Progenitor cell of endocrine pancreas (in vitro differentiated cells): ENCODE measurements at regions not wholly inside any gene's neighbourhood (a gene's known extent, or its start where the extent isn't known, plus 50 kb on each side); places are given as distances from the start of the nearest gene placed in this dataset.

Experiments
- DNase-seq: peaks from one replicate; pipeline ENCODE4 v3.0.0; 2021; ENCODE audit warnings: low spot score; ENCODE audit not compliant: unreplicated experiment
- H3K27ac Mint-ChIP-seq: 2 replicates; pipeline ENCODE4 v1.8.0; 2021; ENCODE audit warnings: mild to moderate bottlenecking, moderate library complexity, mixed read lengths
- H3K27me3 Mint-ChIP-seq: 2 replicates; pipeline ENCODE4 v1.8.0; 2021; ENCODE audit warnings: mixed read lengths
- H3K36me3 Mint-ChIP-seq: 2 replicates; pipeline ENCODE4 v1.8.0; 2022; ENCODE audit warnings: mixed read lengths; ENCODE audit not compliant: insufficient read depth
- H3K4me1 Mint-ChIP-seq: 2 replicates; pipeline ENCODE4 v1.8.0; 2021; ENCODE audit warnings: low read depth, mixed read lengths
- H3K4me3 Mint-ChIP-seq: 2 replicates; pipeline ENCODE4 v1.8.0; 2021; ENCODE audit warnings: low read depth, mild to moderate bottlenecking, moderate library complexity, mixed read lengths
- H3K9me3 Mint-ChIP-seq: 2 replicates; pipeline ENCODE4 v1.8.0; 2021; ENCODE audit warnings: low read depth, mixed read lengths
- CTCF ChIP-seq: fragments of 200-600 bp; sonication (generic); IDR thresholded peaks from one replicate; pipeline ENCODE4 v1.5.0; 2021; ENCODE audit warnings: antibody characterized with exemption, mild to moderate bottlenecking; ENCODE audit not compliant: unreplicated experiment

- Mint-ChIP-seq H3K9me3 (peaks cover 3% of the 10 kb centered on the region), H3K27me3 (peaks cover 16% of the 10 kb centered on the region), H3K4me1 (peaks cover 12% of the 10 kb centered on the region), H3K27ac (peak overlapping the region; percentile 69), H3K36me3 (no peaks in the 10 kb centered on the region), H3K4me3 (no peak overlapping the region)
- no peak for TF ChIP-seq CTCF
- DNase-seq, result no peak
These were observed 198.2 kb upstream of the CDH4 start for GRCh38 chr20:61053889-61054288.

- H3K36me3 Mint-ChIP-seq, result no peaks in the 10 kb centered on the region
- no peak overlapping the region for H3K27ac Mint-ChIP-seq
- peaks cover 18% of the 10 kb centered on the region for H3K27me3 Mint-ChIP-seq
- no peak for TF ChIP-seq CTCF
- no peak overlapping the region for H3K4me3 Mint-ChIP-seq
- peaks cover 3% of the 10 kb centered on the region for H3K9me3 Mint-ChIP-seq
- peaks cover 12% of the 10 kb centered on the region for H3K4me1 Mint-ChIP-seq
- DNase-seq, result no peak
These were observed 197.7 kb upstream of the CDH4 start for GRCh38 chr20:61054411-61054810.

GRCh38 chr20:61055180-61056010 is 196.7 kb upstream of the CDH4 start:
- H3K27me3 Mint-ChIP-seq, result peaks cover 21% of the 10 kb centered on the region
- peaks cover 3% of the 10 kb centered on the region for H3K9me3 Mint-ChIP-seq
- no peaks in the 10 kb centered on the region for H3K36me3 Mint-ChIP-seq
- peaks cover 12% of the 10 kb centered on the region for H3K4me1 Mint-ChIP-seq
- DNase-seq, result no peak
- H3K4me3 Mint-ChIP-seq, result no peak overlapping the region
- TF ChIP-seq CTCF, result no peak
- H3K27ac Mint-ChIP-seq, result peak overlapping the region; percentile 41

- H3K36me3 Mint-ChIP-seq, result no peaks in the 10 kb centered on the region
- peaks cover 12% of the 10 kb centered on the region for H3K4me1 Mint-ChIP-seq
- H3K9me3 Mint-ChIP-seq, result peaks cover 3% of the 10 kb centered on the region
- no peak for DNase-seq
- peak overlapping the region; percentile 41 for H3K27ac Mint-ChIP-seq
- no peak overlapping the region for H3K4me3 Mint-ChIP-seq
- H3K27me3 Mint-ChIP-seq, result peaks cover 27% of the 10 kb centered on the region
- TF ChIP-seq CTCF, result no peak
These were observed 195.9 kb upstream of the CDH4 start for GRCh38 chr20:61056116-61056515.

GRCh38 chr20:61056627-61057442 is 195.2 kb upstream of the CDH4 start:
- no peak overlapping the region for H3K4me3 Mint-ChIP-seq

More at GRCh38 chr20:61056627-61057442, 195.2 kb upstream of the CDH4 start:
- peaks cover 29% of the 10 kb centered on the region for H3K27me3 Mint-ChIP-seq
- TF ChIP-seq CTCF, result no peak
- peaks cover 3% of the 10 kb centered on the region for H3K9me3 Mint-ChIP-seq
- no peaks in the 10 kb centered on the region for H3K36me3 Mint-ChIP-seq
- H3K27ac Mint-ChIP-seq, result no peak overlapping the region
- H3K4me1 Mint-ChIP-seq, result peaks cover 12% of the 10 kb centered on the region
- no peak for DNase-seq
